ENCODE measurements at regions not wholly inside any gene's neighbourhood (a gene's known extent, or its start where the extent isn't known, plus 50 kb on each side); places are given as distances from the start of the nearest gene placed in this dataset.

DNA sequence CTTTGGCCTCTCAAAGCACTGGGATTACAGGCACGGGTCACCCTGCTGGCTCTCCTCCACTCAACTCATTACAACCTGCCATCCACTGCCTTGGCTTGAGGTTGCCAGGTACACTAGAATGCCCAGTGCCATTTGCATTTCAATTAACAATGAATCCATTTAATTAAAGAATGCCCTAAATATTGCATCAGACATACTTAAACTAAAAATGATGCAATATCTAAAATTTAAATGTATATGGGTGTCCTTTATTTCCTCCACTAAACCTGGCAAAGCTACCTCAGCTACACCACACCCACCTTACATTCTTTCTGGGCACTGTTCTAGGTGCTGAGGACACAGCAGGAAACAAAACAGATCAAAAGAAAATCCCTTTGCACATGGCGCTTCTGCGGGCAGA lies 382.2 kb upstream of the ZFHX3 start:
- no peak for DNase-seq
- Mint-ChIP-seq H3K4me1 (no peaks in the 10 kb centered on the region), H3K4me3 (no peak overlapping the region), H3K27me3 (no peaks in the 10 kb centered on the region), H3K27ac (no peak overlapping the region), H3K36me3 (ENCODE audit: low read depth) (no peaks in the 10 kb centered on the region), H3K9me3 (peaks cover 7% of the 10 kb centered on the region)
- ChIA-PET POLR2A (no interaction called here), CTCF (no interaction called here)

DNA sequence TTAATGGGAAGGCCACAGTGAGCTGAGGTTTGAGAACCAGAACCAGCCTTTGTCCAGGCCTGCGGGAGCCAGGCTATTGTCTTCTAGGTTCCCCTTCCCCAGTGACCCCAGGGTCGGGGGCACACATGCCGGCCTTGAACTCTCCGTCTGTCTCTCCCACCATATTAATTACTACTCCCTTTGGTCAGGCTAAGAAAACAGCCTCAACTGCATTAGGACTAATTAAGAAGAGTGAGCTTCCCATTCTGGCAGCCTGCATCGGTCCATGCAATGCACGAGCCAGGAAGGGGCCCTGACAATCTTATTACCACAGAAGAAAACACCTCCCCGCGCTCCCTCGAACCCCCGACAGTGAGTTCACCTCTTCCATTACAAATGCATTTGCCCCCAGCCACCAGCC lies 380.2 kb upstream of the ZFHX3 start:
- ChIA-PET POLR2A (no interaction called here), CTCF (no interaction called here)
- H3K4me3 Mint-ChIP-seq, result no peak overlapping the region
- H3K36me3 Mint-ChIP-seq (ENCODE audit: low read depth), result no peaks in the 10 kb centered on the region
- DNase-seq, result no peak
- peaks cover 2% of the 10 kb centered on the region for H3K9me3 Mint-ChIP-seq
- H3K4me1 Mint-ChIP-seq, result no peaks in the 10 kb centered on the region
- H3K27ac Mint-ChIP-seq, result no peak overlapping the region
- no peaks in the 10 kb centered on the region for H3K27me3 Mint-ChIP-seq

DNA sequence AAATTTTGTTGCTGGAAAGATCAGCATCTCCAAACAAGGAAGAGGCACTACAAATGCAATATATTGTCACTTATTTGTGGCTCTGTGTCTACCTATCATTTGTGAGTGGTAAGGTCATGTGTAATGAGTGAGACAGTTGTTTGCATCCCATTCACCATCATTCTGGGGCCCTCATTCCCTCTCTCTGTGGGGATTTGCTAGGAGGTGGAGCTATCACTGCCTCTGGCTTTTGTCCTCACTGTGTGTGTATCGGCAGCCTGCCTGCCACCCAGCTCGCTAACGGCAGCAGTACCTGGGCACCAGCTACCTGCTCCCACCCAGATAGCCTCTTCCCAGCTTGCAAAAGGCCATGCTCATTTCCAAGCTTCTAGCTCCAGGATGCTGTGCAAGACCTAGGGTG lies 379.2 kb upstream of the ZFHX3 start:
- no peaks in the 10 kb centered on the region for H3K27me3 Mint-ChIP-seq
- ChIA-PET CTCF (no interaction called here), POLR2A (no interaction called here)
- no peaks in the 10 kb centered on the region for H3K36me3 Mint-ChIP-seq (ENCODE audit: low read depth)
- no peak overlapping the region for H3K4me3 Mint-ChIP-seq
- H3K27ac Mint-ChIP-seq, result no peak overlapping the region
- no peak for DNase-seq
- peaks cover 2% of the 10 kb centered on the region for H3K9me3 Mint-ChIP-seq
- H3K4me1 Mint-ChIP-seq, result no peaks in the 10 kb centered on the region

DNA sequence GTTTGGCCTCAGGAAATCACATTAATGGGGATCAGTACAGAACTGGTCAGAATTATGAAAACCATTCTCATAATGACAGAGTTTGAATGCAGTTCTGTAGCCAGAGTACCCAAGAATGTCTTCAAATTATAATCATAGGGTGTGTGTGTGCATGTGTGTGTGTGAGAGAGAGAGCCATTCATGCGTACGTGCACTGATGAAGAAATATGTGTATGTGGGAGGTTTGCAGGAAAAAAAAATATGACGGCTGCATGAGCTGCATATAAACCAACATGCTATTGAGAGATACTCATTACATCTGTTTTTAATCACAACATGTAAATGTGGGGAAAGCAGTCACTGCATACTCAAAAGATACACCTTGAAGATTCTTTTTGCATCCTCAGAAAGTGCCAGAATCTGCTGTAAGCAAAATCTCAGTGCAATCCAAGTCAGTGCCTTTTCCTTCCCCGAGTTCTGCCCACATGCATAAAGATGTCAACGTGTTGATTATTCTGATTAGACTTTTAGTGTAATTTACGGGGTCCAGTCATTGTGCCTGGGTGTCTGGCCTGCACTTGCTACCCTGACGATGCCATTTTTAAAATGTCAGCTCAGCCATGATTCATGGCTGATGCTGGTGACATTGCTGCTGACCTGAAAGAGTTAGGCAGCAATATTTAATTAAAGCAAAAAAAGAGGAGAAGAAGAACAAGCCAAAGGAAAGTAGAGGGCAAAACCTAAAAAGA lies 378.7 kb upstream of the ZFHX3 start:
- H3K9me3 Mint-ChIP-seq, result peaks cover 2% of the 10 kb centered on the region
- POLR2A ChIA-PET, result no interaction called here
- CTCF ChIA-PET, result no interaction called here
- no peaks in the 10 kb centered on the region for H3K27me3 Mint-ChIP-seq
- no peaks in the 10 kb centered on the region for H3K36me3 Mint-ChIP-seq (ENCODE audit: low read depth)
- no peak overlapping the region for H3K4me3 Mint-ChIP-seq
- no peaks in the 10 kb centered on the region for H3K4me1 Mint-ChIP-seq
- no peak for DNase-seq
- H3K27ac Mint-ChIP-seq, result no peak overlapping the region

DNA sequence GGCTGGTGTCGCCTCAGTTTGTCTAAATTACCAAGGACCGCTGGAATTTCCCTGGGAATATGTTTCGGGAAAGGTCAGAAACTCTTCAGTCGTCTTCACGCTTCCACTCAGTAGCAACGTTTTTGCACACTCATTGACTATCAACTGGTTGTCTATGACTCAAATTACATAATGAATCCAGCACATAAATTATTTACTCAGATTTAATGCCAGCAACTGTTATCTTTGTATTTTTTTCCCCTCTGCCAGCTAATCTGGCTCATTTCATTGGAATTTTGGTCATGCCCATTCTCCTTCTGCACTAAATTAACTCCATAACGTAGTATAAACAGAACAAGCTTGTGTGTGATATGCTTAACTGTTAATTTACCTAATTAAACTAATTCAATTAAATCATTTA lies 372.7 kb upstream of the ZFHX3 start:
- ChIA-PET POLR2A (no interaction called here), CTCF (no interaction called here)
- no peaks in the 10 kb centered on the region for H3K4me1 Mint-ChIP-seq
- H3K27ac Mint-ChIP-seq, result no peak overlapping the region
- peaks cover 11% of the 10 kb centered on the region for H3K9me3 Mint-ChIP-seq
- no peaks in the 10 kb centered on the region for H3K27me3 Mint-ChIP-seq
- H3K4me3 Mint-ChIP-seq, result no peak overlapping the region
- no peak for DNase-seq
- H3K36me3 Mint-ChIP-seq (ENCODE audit: low read depth), result no peaks in the 10 kb centered on the region

DNA sequence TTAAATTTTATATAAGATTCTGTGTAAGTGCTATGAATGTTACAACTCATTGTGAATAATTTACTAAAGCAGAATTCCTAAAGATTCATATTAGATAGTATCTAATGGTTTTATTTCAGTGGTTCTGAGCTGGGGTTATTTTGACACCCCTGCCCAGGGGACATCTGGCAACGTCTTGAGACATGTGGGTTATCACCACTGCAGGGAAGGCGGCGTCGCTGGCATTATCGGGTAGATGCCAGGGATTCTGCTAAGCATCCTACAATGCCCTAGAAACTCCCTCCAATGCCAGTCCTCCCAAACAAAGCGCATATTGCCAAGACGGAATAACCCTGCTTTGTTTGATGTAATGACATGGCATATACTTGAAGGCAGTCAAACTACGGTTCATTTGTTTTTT lies 372.3 kb upstream of the ZFHX3 start:
- no peaks in the 10 kb centered on the region for H3K27me3 Mint-ChIP-seq
- no peak overlapping the region for H3K27ac Mint-ChIP-seq
- H3K4me3 Mint-ChIP-seq, result no peak overlapping the region
- ChIA-PET POLR2A (no interaction called here), CTCF (no interaction called here)
- peaks cover 9% of the 10 kb centered on the region for H3K9me3 Mint-ChIP-seq
- DNase-seq, result no peak
- no peaks in the 10 kb centered on the region for H3K36me3 Mint-ChIP-seq (ENCODE audit: low read depth)
- no peaks in the 10 kb centered on the region for H3K4me1 Mint-ChIP-seq

DNA sequence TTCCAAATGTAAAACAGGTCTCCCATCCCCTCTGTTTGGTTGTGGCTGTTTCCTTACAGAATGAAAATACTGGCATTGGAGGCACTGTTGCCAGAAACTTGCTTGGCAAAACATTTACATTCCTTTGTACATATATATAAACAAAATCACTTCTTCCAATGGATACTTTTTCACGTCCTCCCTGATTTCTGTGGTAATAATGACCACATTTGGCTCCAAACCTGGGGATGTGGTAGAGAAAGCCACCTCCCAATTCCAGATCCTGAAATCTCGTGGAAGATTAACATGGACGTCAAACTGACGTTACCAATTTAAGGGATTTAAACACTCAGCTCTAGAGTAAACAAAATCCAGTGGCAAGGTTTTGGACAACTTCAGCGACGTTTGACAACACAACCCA lies 370.8 kb upstream of the ZFHX3 start:
- DNase-seq, result no peak
- no peak overlapping the region for H3K4me3 Mint-ChIP-seq
- ChIA-PET CTCF (no interaction called here), POLR2A (no interaction called here)
- no peak overlapping the region for H3K27ac Mint-ChIP-seq
- no peaks in the 10 kb centered on the region for H3K27me3 Mint-ChIP-seq
- no peaks in the 10 kb centered on the region for H3K4me1 Mint-ChIP-seq
- peaks cover 9% of the 10 kb centered on the region for H3K9me3 Mint-ChIP-seq
- H3K36me3 Mint-ChIP-seq (ENCODE audit: low read depth), result no peaks in the 10 kb centered on the region

DNA sequence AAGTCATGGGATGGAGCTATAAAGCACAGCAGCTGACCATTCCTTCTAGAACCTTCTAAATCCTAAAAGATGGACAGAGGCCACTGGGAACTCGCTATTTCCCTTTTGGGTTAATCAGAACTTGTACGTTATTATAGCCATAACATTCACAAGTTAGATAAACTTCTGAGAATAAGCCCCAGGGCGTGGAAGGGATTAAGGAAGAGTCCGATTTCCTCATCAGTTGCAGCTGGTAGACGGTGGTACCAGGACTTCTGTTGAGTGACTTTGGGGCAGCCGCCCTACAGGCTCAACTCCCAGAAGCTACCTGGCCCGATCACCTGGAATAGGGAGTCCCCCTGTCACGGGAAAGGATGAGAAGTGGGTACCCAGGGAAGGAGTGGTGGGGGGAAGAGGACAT lies 370.1 kb upstream of the ZFHX3 start:
- no peak for DNase-seq
- ChIA-PET POLR2A (no interaction called here), CTCF (no interaction called here)
- no peak overlapping the region for H3K27ac Mint-ChIP-seq
- H3K4me1 Mint-ChIP-seq, result no peaks in the 10 kb centered on the region
- no peaks in the 10 kb centered on the region for H3K36me3 Mint-ChIP-seq (ENCODE audit: low read depth)
- no peak overlapping the region for H3K4me3 Mint-ChIP-seq
- peaks cover 9% of the 10 kb centered on the region for H3K9me3 Mint-ChIP-seq
- H3K27me3 Mint-ChIP-seq, result no peaks in the 10 kb centered on the region

DNA sequence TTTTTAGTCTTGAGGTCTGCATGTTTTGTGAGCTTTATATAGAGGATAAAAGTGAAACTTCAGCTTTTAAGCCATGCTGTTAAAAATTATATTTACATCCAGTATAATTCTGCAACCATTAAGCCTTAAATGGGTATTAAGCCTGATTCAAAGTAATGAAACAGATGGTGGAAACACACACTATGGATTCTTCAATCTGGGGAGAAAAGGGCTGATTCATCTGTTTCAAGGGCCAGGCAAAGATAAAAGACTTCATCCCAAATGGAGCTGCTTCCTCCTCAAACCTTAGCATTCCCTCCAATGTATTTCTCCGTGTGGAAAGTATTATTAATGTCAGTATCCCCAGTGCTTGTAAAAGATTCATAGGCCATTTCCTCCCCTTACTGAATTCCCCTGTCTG lies 367.4 kb upstream of the ZFHX3 start:
- CTCF ChIA-PET, result no interaction called here
- no peaks in the 10 kb centered on the region for H3K27me3 Mint-ChIP-seq
- no peak overlapping the region for H3K27ac Mint-ChIP-seq

DNA sequence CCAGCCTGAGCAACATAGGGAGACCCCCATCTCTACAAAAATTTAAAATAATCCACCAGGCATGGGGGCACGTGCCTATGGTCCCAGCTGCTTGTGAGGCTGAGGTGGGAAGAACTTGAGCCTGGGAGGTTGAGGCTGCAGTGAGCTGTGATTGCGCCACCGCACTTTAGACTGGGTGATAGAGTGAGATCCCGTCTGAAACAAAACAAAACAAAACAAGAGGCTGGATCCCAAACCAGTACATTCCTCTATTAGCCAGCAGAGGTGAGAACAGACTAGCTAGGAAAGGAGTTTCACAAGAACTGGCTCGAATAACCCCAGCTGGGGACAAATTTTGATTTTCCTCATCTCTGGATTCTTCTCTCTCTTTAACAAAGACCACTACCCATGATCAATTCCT lies 366.7 kb upstream of the ZFHX3 start:
- Mint-ChIP-seq H3K9me3 (peaks cover 14% of the 10 kb centered on the region), H3K27ac (no peak overlapping the region), H3K4me1 (no peaks in the 10 kb centered on the region), H3K36me3 (ENCODE audit: low read depth) (no peaks in the 10 kb centered on the region), H3K27me3 (no peaks in the 10 kb centered on the region), H3K4me3 (no peak overlapping the region)
- CTCF ChIA-PET, result no interaction called here
- no peak for DNase-seq
- POLR2A ChIA-PET, result no interaction called here

More for the DNA sequence above, 367.4 kb upstream of the ZFHX3 start:
- Mint-ChIP-seq H3K4me3 (no peak overlapping the region), H3K9me3 (peaks cover 13% of the 10 kb centered on the region), H3K4me1 (no peaks in the 10 kb centered on the region), H3K36me3 (ENCODE audit: low read depth) (no peaks in the 10 kb centered on the region)
- no peak for DNase-seq
- POLR2A ChIA-PET, result no interaction called here

DNA sequence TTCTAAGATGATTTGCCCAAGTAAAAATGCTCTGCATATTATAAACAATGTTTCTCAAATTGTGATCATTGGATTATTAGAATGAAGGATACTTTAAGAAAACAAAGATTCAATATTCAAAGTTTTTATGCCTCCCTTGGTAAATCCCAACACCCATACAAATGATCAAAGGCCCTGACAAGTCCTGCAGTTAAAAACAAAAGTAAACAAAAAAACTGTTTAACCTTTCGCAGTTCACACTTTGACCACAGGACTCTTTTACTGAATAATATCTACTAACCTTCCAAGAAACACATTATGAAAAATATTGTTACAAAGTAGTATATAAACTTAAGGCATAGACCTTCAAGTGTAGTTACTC lies 365.9 kb upstream of the ZFHX3 start:
- ChIA-PET CTCF (no interaction called here), POLR2A (no interaction called here)
- Mint-ChIP-seq H3K36me3 (ENCODE audit: low read depth) (no peaks in the 10 kb centered on the region), H3K9me3 (peaks cover 17% of the 10 kb centered on the region), H3K27ac (no peak overlapping the region), H3K4me3 (no peak overlapping the region), H3K4me1 (no peaks in the 10 kb centered on the region), H3K27me3 (no peaks in the 10 kb centered on the region)
- no peak for DNase-seq

DNA sequence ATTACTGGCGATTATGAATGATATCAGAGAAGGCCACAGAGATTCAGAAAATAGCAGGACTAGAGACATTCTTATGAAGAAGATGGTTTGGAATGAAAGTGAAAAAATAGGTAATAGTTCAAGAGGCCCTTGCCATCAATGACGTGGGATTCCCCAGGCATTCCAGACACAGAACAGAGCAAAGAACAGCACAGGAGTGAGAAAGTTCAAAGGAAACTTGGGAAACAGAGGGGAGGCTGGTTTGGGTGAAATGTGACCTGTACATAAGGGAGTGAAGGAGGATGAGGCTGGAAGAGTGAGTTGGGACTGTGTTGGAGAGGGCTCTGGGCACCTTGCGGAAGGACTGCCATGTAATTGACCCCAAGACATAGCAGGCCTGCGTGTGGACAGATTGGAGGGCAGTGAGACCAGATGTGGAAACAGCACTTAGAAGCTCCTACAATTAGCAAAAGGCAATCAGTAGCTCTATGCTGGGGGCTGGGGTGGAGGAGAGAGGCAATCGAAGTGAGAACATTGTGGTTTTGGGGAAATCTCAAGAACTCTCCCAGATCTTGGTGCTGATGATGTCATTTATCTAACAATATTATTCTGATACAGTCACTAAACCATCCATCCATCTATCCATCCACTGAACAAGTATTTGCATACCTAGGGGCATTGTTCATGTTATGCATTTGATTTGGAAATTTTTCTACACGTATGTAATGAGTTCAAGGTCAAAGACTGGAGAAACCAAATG lies 365.3 kb upstream of the ZFHX3 start:
- Mint-ChIP-seq H3K4me1 (no peaks in the 10 kb centered on the region), H3K9me3 (peaks cover 17% of the 10 kb centered on the region), H3K36me3 (ENCODE audit: low read depth) (no peaks in the 10 kb centered on the region), H3K27me3 (no peaks in the 10 kb centered on the region), H3K4me3 (no peak overlapping the region), H3K27ac (no peak overlapping the region)
- ChIA-PET CTCF (no interaction called here), POLR2A (no interaction called here)
- DNase-seq, result no peak

DNA sequence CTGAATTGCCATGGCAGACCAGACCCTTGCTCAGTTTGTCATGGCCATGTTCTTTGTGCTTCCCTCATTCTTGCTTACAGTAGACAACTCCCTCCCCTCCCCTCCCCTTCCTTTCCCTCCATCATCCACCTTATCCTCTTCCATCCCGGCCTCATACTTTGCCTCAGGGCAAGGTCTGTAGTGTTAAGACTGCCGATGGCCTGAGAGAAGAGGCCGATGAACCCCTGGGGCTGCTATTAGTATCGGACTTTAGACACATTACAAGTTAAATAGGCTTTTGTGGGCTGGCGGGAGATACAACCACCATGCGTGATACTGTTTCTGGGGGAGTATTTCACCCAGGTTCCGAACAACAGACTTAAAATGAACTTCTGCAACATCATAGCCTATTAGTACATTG lies 364.5 kb upstream of the ZFHX3 start:
- ChIA-PET POLR2A (no interaction called here), CTCF (no interaction called here)
- H3K4me3 Mint-ChIP-seq, result no peak overlapping the region
- H3K4me1 Mint-ChIP-seq, result no peaks in the 10 kb centered on the region
- no peak for DNase-seq
- peaks cover 17% of the 10 kb centered on the region for H3K9me3 Mint-ChIP-seq
- no peaks in the 10 kb centered on the region for H3K36me3 Mint-ChIP-seq (ENCODE audit: low read depth)
- no peaks in the 10 kb centered on the region for H3K27me3 Mint-ChIP-seq
- H3K27ac Mint-ChIP-seq, result no peak overlapping the region

DNA sequence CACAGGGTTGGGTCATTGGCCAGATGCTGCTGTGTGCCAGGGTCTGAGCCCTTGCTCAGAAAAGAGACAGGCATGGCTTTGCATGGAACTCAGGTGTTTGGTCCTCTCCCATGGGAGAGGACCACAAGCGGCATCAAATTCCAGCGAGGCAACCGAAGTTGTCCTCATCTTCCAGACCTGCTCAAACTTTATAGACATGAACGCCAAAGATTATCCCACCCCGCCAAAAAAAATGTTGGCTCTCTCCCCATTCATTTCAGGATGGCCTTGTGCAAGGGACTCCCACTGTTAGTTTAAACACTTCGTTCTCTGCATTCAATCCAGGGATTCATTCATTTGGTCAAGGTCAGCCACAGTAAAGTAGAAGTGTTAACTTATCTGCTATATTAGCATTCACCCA lies 360.8 kb upstream of the ZFHX3 start:
- Mint-ChIP-seq H3K27me3 (no peaks in the 10 kb centered on the region), H3K4me1 (no peaks in the 10 kb centered on the region), H3K36me3 (ENCODE audit: low read depth) (no peaks in the 10 kb centered on the region), H3K9me3 (peaks cover 13% of the 10 kb centered on the region), H3K27ac (no peak overlapping the region), H3K4me3 (no peak overlapping the region)
- ChIA-PET CTCF (no interaction called here), POLR2A (no interaction called here)
- DNase-seq, result no peak

Data from activated CD4-positive, alpha-beta memory T cell treated with anti-CD3 and anti-CD28 coated beads, Interleukin-2, amount 10 ng/mL, durations not matched to agents 7 days and 5 days (primary cell).